Choroid plexus epithelial cell (primary cell): ENCODE measurements at regions not wholly inside any gene's neighbourhood (a gene's known extent, or its start where the extent isn't known, plus 50 kb on each side); places are given as distances from the start of the nearest gene placed in this dataset.
A peak's percentile ranks its signal among the peaks of the same experiment; 100 is the strongest.
"Not testable (repeated sequence)": the region's sequence is repeated elsewhere in the genome, so short reads cannot be mapped to it uniquely, and the experiment has no call there.

Experiments
- DNase-seq: peaks from one replicate; pipeline ENCODE4 v3.0.0-alpha.2; 2010; ENCODE audit warnings: low read depth
- H3K4me3 ChIP-seq: 2 replicates; pipeline ENCODE4 v1.5.1; 2011; ENCODE audit warnings: low read depth, mild to moderate bottlenecking, control low read depth, low read length, moderate library complexity
- TF ChIP-seq, protein P1 (sequence below): conservative IDR thresholded peaks from 2 replicates; pipeline ENCODE4 v1.5.1; 2011; ENCODE audit warnings: low read depth, mild to moderate bottlenecking, control low read depth, inconsistent platforms, low read length, moderate library complexity

DNA sequence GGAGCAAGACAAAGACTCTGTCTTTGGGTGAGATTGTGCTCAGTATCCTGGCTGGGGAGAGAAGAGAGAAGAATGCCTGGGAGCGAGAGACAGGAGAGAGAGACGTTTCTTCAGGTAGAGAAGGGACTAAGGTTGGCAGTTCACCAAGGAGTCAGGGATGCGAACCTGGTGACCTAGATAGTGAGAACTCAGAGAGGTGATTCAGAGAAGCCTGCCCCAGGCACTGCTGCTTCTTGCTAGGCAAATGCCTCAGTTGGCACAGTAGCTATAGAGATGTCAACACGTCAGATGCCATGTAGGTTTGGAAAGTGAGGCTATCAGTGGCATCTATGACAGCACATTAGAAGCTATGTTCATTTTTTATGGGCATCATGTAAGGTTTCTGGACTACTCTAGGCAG lies 231.6 kb upstream of the VLDLR start:
- TF ChIP-seq, protein P1, sequence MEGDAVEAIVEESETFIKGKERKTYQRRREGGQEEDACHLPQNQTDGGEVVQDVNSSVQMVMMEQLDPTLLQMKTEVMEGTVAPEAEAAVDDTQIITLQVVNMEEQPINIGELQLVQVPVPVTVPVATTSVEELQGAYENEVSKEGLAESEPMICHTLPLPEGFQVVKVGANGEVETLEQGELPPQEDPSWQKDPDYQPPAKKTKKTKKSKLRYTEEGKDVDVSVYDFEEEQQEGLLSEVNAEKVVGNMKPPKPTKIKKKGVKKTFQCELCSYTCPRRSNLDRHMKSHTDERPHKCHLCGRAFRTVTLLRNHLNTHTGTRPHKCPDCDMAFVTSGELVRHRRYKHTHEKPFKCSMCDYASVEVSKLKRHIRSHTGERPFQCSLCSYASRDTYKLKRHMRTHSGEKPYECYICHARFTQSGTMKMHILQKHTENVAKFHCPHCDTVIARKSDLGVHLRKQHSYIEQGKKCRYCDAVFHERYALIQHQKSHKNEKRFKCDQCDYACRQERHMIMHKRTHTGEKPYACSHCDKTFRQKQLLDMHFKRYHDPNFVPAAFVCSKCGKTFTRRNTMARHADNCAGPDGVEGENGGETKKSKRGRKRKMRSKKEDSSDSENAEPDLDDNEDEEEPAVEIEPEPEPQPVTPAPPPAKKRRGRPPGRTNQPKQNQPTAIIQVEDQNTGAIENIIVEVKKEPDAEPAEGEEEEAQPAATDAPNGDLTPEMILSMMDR = no peak
- DNase-seq = no peak
- no peak overlapping the region for H3K4me3 ChIP-seq

- DNase-seq, H3K4me3 ChIP-seq: not testable (repeated sequence)
Observed at GRCh38 chr9:2391509-2392132, 230.0 kb upstream of the VLDLR start.

GRCh38 chr9:2394087-2394741 lies 227.4 kb upstream of the VLDLR start:
- H3K4me3 ChIP-seq, DNase-seq: not testable (repeated sequence)

DNA sequence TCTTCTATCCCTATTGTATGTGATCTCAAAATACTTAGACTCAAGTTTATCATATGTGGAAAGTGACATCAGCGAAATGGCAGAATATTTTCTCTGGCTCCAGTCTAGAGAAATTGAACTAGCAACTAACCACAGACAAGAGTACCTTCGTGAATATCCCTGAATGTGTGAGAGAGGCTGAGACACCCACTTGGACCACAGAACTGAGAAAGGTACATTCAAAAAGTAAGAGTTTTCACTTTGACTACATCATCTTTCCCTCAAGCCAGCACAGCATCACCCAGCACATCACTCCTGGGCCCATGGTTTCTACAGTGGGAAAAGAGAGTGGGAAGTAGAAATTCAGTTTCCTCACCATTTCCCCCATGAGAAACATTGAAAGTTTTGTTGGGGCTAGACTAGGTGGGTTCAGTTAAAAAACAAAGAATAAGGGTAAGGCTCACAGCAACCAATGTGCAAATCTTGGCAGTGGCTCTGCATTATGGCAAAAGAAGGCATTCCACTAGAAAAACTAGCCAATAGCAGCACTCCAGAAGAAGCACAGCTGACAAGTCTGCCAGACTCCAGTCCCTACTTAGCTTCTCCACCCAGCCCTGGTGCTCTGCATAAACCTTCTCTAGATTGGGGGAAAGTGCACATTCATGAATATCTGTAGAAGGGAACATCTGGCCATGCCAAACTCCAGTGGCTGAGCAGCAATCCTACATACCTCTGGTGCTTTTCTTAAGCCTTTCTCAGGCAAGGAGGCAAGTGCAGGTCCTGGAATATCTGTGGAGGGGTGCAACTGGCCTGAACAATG lies 225.6 kb upstream of the VLDLR start:
- no peak for DNase-seq
- no peak overlapping the region for H3K4me3 ChIP-seq
- TF ChIP-seq, protein P1 = no peak

GRCh38 chr9:2396622-2397285 lies 224.8 kb upstream of the VLDLR start:
- H3K4me3 ChIP-seq = no peak overlapping the region
- TF ChIP-seq, protein P1 = no peak
- DNase-seq = no peak

DNA sequence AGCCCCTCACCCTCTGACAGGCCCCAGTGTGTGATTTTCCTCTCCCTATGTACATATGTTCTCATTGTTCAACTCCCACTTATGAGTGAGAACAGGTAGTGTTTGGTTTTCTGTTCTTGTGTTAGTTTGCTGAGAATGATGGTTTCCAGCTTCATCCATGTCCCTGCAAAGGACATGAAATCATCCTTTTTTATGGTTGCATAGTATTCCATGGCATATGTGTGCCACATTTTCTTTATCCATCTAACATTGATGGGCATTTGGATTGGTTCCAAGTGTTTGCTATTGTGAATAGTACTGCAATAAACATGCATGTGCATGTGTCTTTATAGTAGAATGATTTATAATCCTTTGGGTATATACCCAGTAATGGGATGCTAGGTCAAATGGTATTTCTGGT lies 223.7 kb upstream of the VLDLR start:
- not testable (repeated sequence) for H3K4me3 ChIP-seq

GRCh38 chr9:2401746-2402145 lies 219.8 kb upstream of the VLDLR start:
- peak; percentile 71 for DNase-seq

More for the DNA sequence above, 223.7 kb upstream of the VLDLR start:
- not testable (repeated sequence) for DNase-seq

DNA sequence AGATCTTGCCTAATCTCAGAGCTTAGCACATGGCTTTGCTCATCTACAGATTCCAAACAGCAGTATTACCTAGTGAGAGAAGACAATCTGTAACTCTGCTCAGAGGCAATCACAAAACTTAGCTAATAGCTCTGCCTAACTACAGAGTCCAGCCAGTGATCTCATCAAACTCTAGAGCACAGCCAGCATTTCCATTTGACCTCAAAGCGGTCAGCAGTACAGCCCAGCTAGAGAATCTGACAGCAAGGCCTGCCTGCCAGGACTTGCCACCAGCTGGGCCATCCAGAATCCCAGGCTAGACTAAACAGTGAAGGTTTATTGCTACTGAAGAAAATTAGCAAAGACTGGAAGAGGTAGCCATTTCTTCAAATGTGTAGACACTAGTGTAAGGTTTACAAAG lies 217.9 kb upstream of the VLDLR start:
- TF ChIP-seq, protein P1 = no peak
- no peak overlapping the region for H3K4me3 ChIP-seq
- peak; percentile 72 for DNase-seq

More at GRCh38 chr9:2401746-2402145, 219.8 kb upstream of the VLDLR start:
- H3K4me3 ChIP-seq = not testable (repeated sequence)
